ENCODE measurements at regions not wholly inside any gene's neighbourhood (a gene's known extent, or its start where the extent isn't known, plus 50 kb on each side); places are given as distances from the start of the nearest gene placed in this dataset.

DNA sequence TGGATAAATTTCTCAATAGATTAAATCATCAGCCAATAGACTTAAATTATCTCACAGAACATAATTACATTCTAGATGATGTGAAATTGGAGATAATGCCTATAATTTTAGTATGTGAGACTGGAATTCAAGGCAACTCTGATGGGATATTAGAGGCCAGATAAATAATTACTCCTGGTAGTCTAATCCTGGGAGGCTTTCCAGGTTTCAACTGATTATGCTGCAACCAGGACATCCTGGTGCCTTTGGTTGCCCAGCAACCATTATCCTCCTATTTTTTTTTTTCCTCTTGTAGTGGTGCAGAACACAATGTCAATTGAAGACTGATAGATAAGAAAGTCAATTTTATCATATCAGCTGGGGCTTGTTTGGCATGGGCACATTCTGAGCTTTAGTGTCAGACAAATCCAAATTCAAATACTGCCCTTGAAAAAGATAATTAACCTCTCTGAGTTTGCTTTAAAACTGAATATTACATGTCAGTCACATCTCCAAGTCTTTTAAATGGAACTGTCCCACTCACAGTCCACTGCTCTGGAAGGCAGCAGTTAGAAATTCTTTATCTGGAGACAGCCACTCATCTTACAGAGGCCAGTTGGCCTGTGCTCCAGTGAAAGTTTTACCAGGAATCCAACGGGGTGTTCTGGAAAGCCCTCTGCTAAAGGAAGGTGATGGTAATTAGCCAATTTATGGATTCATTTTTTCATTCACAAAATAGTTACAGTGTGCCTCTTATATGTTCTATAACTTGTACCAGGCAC, 95.3 kb upstream of the GUCY1A1 start:
- Histone ChIP-seq H3K27me3 (ENCODE audit: insufficient read depth, poor library complexity, severe bottlenecking) (no peaks in the 10 kb centered on the region), H3K27ac (replicated peaks) (no peak overlapping the region), H3K4me3 (replicated peaks; ENCODE audit: insufficient read depth, low read length) (no peak overlapping the region)
- no peak for DNase-seq (ENCODE audit: low read depth in 1 of 2, low spot score in 1 of 2)
- TF ChIP-seq GABPA (IDR thresholded peaks at IDR 0.05; ENCODE audit: low read depth) (no peak), SPI1 (IDR thresholded peaks at IDR 0.05; ENCODE audit: borderline replicate concordance, low read depth) (no peak), POLR2AphosphoS5 (IDR thresholded peaks at IDR 0.05; ENCODE audit: low read depth) (no peak)
- TF ChIP-seq, protein P1, sequence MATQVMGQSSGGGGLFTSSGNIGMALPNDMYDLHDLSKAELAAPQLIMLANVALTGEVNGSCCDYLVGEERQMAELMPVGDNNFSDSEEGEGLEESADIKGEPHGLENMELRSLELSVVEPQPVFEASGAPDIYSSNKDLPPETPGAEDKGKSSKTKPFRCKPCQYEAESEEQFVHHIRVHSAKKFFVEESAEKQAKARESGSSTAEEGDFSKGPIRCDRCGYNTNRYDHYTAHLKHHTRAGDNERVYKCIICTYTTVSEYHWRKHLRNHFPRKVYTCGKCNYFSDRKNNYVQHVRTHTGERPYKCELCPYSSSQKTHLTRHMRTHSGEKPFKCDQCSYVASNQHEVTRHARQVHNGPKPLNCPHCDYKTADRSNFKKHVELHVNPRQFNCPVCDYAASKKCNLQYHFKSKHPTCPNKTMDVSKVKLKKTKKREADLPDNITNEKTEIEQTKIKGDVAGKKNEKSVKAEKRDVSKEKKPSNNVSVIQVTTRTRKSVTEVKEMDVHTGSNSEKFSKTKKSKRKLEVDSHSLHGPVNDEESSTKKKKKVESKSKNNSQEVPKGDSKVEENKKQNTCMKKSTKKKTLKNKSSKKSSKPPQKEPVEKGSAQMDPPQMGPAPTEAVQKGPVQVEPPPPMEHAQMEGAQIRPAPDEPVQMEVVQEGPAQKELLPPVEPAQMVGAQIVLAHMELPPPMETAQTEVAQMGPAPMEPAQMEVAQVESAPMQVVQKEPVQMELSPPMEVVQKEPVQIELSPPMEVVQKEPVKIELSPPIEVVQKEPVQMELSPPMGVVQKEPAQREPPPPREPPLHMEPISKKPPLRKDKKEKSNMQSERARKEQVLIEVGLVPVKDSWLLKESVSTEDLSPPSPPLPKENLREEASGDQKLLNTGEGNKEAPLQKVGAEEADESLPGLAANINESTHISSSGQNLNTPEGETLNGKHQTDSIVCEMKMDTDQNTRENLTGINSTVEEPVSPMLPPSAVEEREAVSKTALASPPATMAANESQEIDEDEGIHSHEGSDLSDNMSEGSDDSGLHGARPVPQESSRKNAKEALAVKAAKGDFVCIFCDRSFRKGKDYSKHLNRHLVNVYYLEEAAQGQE (IDR thresholded peaks at IDR 0.05; ENCODE audit: insufficient replicate concordance, low read depth) = no peak
- TF ChIP-seq, protein P2, sequence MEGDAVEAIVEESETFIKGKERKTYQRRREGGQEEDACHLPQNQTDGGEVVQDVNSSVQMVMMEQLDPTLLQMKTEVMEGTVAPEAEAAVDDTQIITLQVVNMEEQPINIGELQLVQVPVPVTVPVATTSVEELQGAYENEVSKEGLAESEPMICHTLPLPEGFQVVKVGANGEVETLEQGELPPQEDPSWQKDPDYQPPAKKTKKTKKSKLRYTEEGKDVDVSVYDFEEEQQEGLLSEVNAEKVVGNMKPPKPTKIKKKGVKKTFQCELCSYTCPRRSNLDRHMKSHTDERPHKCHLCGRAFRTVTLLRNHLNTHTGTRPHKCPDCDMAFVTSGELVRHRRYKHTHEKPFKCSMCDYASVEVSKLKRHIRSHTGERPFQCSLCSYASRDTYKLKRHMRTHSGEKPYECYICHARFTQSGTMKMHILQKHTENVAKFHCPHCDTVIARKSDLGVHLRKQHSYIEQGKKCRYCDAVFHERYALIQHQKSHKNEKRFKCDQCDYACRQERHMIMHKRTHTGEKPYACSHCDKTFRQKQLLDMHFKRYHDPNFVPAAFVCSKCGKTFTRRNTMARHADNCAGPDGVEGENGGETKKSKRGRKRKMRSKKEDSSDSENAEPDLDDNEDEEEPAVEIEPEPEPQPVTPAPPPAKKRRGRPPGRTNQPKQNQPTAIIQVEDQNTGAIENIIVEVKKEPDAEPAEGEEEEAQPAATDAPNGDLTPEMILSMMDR (IDR thresholded peaks at IDR 0.05; ENCODE audit: insufficient read depth, low read length) = no peak

DNA sequence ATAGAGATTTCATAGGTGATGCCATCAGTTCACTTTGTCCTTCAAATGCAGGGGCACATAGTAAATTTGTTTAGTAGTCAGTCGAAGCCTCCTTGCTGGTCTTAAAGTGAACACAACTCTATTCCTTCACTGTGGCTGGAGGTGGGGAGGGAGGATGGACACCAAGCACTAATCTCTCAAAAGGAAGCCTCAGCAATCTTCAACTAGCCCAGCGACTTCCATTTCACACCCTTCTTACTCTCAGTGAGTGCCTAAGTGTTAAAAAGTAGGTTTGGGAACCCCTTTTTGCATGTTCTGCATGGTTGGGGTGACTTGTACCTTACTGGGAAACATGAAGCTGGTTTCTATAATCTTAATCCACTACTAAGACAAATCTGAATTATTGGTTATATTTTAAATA, 96.0 kb upstream of the GUCY1A1 start:
- TF ChIP-seq GABPA (IDR thresholded peaks at IDR 0.05; ENCODE audit: low read depth) (no peak), POLR2AphosphoS5 (IDR thresholded peaks at IDR 0.05; ENCODE audit: low read depth) (no peak), SPI1 (IDR thresholded peaks at IDR 0.05; ENCODE audit: borderline replicate concordance, low read depth) (no peak)
- TF ChIP-seq, protein P1 (IDR thresholded peaks at IDR 0.05; ENCODE audit: insufficient replicate concordance, low read depth) = no peak
- TF ChIP-seq, protein P2 (IDR thresholded peaks at IDR 0.05; ENCODE audit: insufficient read depth, low read length) = no peak
- Histone ChIP-seq H3K27me3 (ENCODE audit: insufficient read depth, poor library complexity, severe bottlenecking) (no peaks in the 10 kb centered on the region), H3K27ac (replicated peaks) (no peak overlapping the region), H3K4me3 (replicated peaks; ENCODE audit: insufficient read depth, low read length) (no peak overlapping the region)
- no peak for DNase-seq (ENCODE audit: low read depth in 1 of 2, low spot score in 1 of 2)

DNA sequence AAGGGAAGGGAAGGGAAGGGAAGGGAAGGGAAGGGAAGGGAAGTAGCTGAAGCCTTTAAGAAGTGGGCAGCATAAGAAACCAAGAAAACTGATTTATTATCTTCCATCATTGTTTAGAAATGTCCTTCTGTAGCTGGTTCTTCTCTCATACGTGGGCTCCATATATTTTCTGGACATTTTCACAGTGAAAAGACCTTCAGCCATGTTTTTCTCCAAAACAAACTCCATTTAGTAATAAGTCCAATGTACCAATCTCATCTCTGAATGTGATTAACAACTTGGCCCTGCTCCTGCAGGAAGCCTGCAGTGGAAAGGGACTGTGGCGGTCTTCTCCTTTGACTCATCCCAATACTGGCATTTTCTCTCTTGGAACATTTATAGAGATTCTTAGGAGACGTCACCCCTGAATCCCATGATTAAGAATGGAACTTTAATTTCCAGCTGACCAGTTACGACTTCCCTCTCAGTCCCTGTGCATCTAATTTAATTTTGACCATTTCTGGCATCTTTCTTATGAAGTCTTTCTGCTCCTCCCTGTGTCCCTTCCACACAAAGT, 96.6 kb upstream of the GUCY1A1 start:
- Histone ChIP-seq H3K4me3 (replicated peaks; ENCODE audit: insufficient read depth, low read length) (no peak overlapping the region), H3K27ac (replicated peaks) (no peak overlapping the region), H3K27me3 (ENCODE audit: insufficient read depth, poor library complexity, severe bottlenecking) (no peaks in the 10 kb centered on the region)
- DNase-seq (ENCODE audit: low read depth in 1 of 2, low spot score in 1 of 2) = no peak
- no peak for TF ChIP-seq SPI1 (IDR thresholded peaks at IDR 0.05; ENCODE audit: borderline replicate concordance, low read depth)

DNA sequence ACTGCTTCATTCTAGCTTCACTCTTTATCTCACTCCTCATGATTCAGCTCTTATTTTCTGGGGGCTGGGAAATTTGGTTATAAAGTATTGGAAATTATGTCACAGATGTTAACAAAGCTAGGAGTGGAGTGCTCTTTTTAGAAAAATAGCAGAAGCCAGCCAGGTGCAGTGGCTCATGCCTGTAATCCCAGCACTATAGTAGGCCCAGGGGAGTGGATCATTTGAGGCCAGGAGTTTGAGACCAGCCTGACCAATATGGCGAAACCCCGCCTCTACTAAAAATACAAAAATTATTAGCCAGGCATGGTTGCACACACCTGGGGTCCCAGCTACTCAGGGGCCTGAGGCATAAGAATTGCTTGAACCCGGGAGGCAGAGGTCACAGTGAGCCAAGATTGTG, 97.2 kb upstream of the GUCY1A1 start:
- TF ChIP-seq GABPA (IDR thresholded peaks at IDR 0.05; ENCODE audit: low read depth) = no peak
- DNase-seq (ENCODE audit: low read depth in 1 of 2, low spot score in 1 of 2) = no peak
- Histone ChIP-seq H3K27ac (replicated peaks) (no peak overlapping the region), H3K27me3 (ENCODE audit: insufficient read depth, poor library complexity, severe bottlenecking) (no peaks in the 10 kb centered on the region), H3K4me3 (replicated peaks; ENCODE audit: insufficient read depth, low read length) (no peak overlapping the region)
